ENCODE measurements at regions not wholly inside any gene's neighbourhood (a gene's known extent, or its start where the extent isn't known, plus 50 kb on each side); places are given as distances from the start of the nearest gene placed in this dataset.

DNA sequence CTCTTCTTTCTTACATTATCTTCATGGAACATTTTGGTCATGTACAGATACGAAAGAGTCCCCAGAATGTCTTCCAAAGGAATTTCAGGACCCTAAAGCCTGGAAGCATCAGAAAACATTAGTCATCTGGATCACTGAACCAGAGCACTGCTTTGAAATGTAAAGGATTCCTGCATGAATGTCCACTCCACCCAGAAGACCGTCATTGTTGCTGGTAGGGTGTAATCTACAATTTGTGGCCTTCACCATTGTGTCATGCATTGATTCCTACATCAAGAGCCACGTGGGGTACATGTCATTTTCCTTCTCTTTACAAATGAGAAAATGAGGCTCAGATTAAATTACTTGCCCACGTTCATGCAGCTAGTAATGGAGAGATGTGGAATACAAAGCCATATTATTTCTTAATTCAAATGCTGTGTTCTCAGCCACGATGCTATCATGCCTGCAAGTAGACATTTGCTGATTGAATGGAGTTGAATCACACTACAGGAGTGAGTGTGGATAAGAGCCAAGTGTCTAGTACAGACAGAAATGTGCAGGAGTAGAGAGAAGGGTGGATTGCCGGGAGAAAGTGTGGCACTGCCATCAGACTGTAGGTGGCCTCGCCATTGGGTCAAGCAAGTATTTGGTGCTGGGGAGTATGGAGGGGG, 231.2 kb downstream of the C12orf75 start:
- Histone ChIP-seq H3K9me3 (ENCODE audit: severe bottlenecking) (no peaks in the 10 kb centered on the region), H3K36me3 (no peaks in the 10 kb centered on the region), H3K4me3 (ENCODE audit: low read depth, low read length) (no peak overlapping the region), H3K27ac (no peak overlapping the region), H3K27me3 (ENCODE audit: insufficient read depth, low read depth, severe bottlenecking) (no peaks in the 10 kb centered on the region)
- TF ChIP-seq, protein P1, sequence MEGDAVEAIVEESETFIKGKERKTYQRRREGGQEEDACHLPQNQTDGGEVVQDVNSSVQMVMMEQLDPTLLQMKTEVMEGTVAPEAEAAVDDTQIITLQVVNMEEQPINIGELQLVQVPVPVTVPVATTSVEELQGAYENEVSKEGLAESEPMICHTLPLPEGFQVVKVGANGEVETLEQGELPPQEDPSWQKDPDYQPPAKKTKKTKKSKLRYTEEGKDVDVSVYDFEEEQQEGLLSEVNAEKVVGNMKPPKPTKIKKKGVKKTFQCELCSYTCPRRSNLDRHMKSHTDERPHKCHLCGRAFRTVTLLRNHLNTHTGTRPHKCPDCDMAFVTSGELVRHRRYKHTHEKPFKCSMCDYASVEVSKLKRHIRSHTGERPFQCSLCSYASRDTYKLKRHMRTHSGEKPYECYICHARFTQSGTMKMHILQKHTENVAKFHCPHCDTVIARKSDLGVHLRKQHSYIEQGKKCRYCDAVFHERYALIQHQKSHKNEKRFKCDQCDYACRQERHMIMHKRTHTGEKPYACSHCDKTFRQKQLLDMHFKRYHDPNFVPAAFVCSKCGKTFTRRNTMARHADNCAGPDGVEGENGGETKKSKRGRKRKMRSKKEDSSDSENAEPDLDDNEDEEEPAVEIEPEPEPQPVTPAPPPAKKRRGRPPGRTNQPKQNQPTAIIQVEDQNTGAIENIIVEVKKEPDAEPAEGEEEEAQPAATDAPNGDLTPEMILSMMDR (IDR thresholded peaks at IDR 0.05; ENCODE audit: low read depth, low read length): peak; percentile 10; the same call in 1 of the 2 replicates
- no peak for DNase-seq

GRCh38 chr12:105562199-105562971, 231.9 kb downstream of the C12orf75 start:
- no peak overlapping the region for H3K27ac ChIP-seq
- DNase-seq: no peak
- no peaks in the 10 kb centered on the region for H3K9me3 ChIP-seq (ENCODE audit: severe bottlenecking)
- H3K27me3 ChIP-seq (ENCODE audit: insufficient read depth, low read depth, severe bottlenecking): no peaks in the 10 kb centered on the region
- TF ChIP-seq, protein P1 (IDR thresholded peaks at IDR 0.05; ENCODE audit: low read depth, low read length): no peak
- H3K36me3 ChIP-seq: no peaks in the 10 kb centered on the region
- H3K4me3 ChIP-seq (ENCODE audit: low read depth, low read length): no peak overlapping the region

DNA sequence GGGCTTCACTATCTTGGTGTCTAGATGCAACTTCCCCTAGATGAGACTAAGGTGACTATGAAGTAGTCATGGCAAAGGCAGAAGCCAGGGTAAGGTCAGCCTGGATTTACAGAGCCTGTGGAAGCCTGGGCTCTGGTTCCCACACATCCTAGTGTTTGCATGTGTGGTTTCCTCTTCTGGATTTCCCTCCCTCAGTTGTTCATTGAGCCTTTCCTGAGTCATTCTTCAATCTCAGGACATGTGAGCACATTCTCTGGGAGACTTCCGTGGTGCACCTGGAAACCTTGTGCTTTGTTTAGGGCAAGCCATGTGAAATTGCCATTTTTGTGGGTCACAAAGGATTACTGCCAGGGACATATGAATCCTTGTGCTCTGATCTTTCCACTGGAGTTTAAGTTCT, 236.6 kb downstream of the C12orf75 start:
- H3K9me3 ChIP-seq (ENCODE audit: severe bottlenecking): no peaks in the 10 kb centered on the region
- no peak overlapping the region for H3K4me3 ChIP-seq (ENCODE audit: low read depth, low read length)
- no peaks in the 10 kb centered on the region for H3K36me3 ChIP-seq
- no peak overlapping the region for H3K27ac ChIP-seq
- H3K27me3 ChIP-seq (ENCODE audit: insufficient read depth, low read depth, severe bottlenecking): no peaks in the 10 kb centered on the region
- TF ChIP-seq, protein P1 (IDR thresholded peaks at IDR 0.05; ENCODE audit: low read depth, low read length): no peak
- no peak for DNase-seq

- no peaks in the 10 kb centered on the region for H3K36me3 ChIP-seq
- H3K27ac ChIP-seq: no peak overlapping the region
- TF ChIP-seq, protein P1 (IDR thresholded peaks at IDR 0.05; ENCODE audit: low read depth, low read length): no peak
- no peak for DNase-seq
- no peaks in the 10 kb centered on the region for H3K9me3 ChIP-seq (ENCODE audit: severe bottlenecking)
- H3K4me3 ChIP-seq (ENCODE audit: low read depth, low read length): no peak overlapping the region
- H3K27me3 ChIP-seq (ENCODE audit: insufficient read depth, low read depth, severe bottlenecking): no peaks in the 10 kb centered on the region
Measured at GRCh38 chr12:105569886-105570285, 239.4 kb downstream of the C12orf75 start.

- TF ChIP-seq, protein P1 (IDR thresholded peaks at IDR 0.05; ENCODE audit: low read depth, low read length): no peak
- H3K4me3 ChIP-seq (ENCODE audit: low read depth, low read length): no peak overlapping the region
- no peaks in the 10 kb centered on the region for H3K9me3 ChIP-seq (ENCODE audit: severe bottlenecking)
- no peaks in the 10 kb centered on the region for H3K27me3 ChIP-seq (ENCODE audit: insufficient read depth, low read depth, severe bottlenecking)
- H3K27ac ChIP-seq: no peak overlapping the region
- H3K36me3 ChIP-seq: no peaks in the 10 kb centered on the region
- no peak for DNase-seq
Measured at GRCh38 chr12:105570944-105571343, 240.5 kb downstream of the C12orf75 start.

Data from WERI-Rb-1 (cell line).